Activated T-cell treated with anti-CD3 and anti-CD28 coated beads for 1 hour (primary cell): ENCODE measurements at regions not wholly inside any gene's neighbourhood (a gene's known extent, or its start where the extent isn't known, plus 50 kb on each side); places are given as distances from the start of the nearest gene placed in this dataset.
"Not testable (repeated sequence)": the region's sequence is repeated elsewhere in the genome, so short reads cannot be mapped to it uniquely, and the experiment has no call there.

Experiments
- DNase-seq: peaks from one replicate; pipeline ENCODE4 v3.0.0-alpha.2; 2020; ENCODE audit warnings: low read depth

GRCh38 chr20:53856300-53857295, 213.8 kb downstream of the BCAS1 start:
- no peak for DNase-seq

DNA sequence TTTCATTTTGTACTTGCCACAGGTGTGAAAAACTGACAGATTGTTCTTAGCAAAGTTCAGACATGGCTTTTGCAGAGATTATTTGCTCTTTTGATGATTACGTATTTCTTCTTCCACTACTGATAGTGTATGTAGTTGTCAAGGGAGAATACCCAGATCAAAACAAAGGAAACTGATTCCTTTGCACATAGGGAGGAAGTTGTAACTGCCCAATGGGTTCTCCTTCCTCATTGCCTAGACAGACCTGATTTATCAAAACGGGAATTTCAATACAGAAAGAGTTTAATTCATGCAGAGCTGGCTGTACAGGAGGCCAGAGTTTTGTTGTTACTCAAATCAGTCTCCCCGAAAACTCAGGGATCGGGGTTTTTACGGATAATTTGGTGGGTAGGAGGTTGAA, 214.7 kb downstream of the BCAS1 start:
- DNase-seq = no peak

DNA sequence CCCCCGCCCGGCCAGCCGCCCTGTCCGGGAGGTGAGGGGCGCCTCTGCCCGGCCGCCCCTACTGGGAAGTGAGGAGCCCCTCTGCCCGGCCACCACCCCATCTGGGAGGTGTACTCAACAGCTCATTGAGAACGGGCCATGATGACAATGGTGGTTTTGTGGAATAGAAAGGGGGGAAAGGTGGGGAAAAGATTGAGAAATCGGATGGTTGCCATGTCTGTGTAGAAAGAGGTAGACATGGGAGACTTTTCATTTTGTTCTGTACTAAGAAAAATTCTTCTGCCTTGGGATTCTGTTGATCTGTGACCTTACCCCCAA, 215.8 kb downstream of the BCAS1 start:
- not testable (repeated sequence) for DNase-seq

- DNase-seq = no peak
Measured at GRCh38 chr20:53853111-53853713, 217.2 kb downstream of the BCAS1 start.

GRCh38 chr20:53852691-53853090, 217.7 kb downstream of the BCAS1 start:
- no peak for DNase-seq

- DNase-seq = no peak
Measured at GRCh38 chr20:53852014-53852413, 218.4 kb downstream of the BCAS1 start.

GRCh38 chr20:53850319-53850718, 220.1 kb downstream of the BCAS1 start:
- DNase-seq = no peak

GRCh38 chr20:53849471-53850059, 220.8 kb downstream of the BCAS1 start:
- no peak for DNase-seq

DNA sequence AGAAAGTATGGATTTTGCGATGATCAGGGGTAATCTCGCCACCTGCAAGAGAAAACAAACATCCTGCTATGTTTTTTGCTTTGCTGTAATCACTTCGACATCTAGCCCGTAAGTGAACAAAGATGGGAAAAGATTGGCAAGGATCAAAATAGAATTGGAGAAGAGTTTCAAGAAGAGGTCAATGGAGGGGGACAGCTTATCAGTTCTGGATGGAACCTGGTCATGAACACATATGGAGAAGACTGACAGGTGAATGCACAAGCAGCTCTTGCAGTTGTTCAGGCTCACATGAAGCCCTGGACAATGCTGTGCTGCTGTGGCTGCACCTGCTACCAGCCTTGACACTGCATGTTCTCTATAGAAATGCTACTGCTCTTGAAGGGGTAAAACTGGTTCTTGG, 222.1 kb downstream of the BCAS1 start:
- no peak for DNase-seq

- no peak for DNase-seq
Measured at GRCh38 chr20:53847837-53848170, 222.6 kb downstream of the BCAS1 start.

DNA sequence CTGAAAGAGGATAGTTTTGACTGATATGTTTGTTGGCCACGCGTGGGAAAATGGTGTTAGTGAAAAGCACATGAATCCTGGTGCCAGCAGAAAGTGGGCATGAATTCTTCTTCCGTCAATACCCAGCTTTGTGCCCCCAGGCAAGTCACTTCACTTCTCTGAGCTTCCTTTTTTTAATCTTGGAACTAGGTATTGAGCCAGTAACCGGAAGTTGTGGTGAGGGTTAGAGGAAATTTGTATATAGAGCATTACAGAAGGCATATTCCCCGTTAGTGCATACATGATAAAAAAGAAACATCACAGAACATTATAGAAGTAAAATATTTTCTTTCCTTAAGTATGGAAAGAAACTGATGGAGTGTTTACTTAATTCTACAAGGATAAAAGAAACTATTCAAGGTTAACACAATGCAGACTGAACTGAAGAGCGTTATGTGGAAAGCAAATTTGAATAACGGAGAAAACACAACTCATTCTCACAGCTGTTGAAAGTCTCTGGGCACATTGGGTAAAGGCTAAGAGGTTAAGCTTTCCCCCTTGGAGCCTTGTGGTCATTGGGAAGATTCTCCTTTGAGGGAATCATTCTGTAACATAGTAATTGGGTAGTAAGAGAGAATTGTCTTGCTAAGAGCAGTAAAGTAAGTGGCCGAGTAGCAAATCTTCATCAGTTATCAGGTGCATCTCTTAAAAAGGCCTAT, 223.1 kb downstream of the BCAS1 start:
- DNase-seq = no peak

- DNase-seq = no peak
Measured at GRCh38 chr20:53846640-53847039, 223.8 kb downstream of the BCAS1 start.

- DNase-seq = no peak
Measured at GRCh38 chr20:53845980-53846379, 224.4 kb downstream of the BCAS1 start.

DNA sequence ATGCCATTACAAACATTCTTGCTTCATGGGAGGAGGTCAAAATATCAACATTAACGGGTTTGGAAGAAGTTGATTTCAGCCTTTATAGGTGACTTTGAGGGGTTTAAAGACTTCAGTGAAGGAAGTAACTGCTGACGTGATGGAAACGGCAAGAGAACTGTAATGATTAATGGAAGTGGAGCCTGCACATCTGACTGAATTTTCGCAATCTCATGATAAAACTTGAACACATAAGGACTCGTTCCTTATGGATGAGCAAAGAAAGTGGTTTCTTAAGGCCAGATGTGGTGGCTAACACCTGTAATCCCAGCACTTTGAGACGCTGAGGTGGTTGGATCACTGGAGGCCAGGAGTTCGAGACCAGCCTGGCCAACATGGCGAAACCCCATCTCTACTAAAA, 226.1 kb downstream of the BCAS1 start:
- no peak for DNase-seq

DNA sequence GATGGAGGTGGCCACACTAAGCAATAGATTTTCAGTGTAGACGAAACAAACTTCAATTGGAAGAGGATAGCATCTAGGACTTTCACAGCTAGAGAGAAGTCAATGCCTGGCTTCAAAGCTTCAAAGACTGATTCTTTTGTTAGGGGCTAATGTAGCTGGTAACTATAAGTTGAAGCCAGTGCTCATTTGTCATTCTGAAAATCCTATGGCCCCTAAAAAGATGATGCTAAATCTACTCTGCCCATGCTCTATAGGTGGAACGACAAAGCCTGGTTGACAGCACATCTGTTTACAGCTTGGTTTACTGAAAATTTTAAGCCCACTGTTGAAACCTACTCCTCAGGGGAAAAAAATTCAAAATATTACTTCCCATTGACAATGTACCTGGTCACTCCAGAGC, 226.7 kb downstream of the BCAS1 start:
- DNase-seq = no peak

GRCh38 chr20:53842301-53843099, 227.9 kb downstream of the BCAS1 start:
- DNase-seq = no peak

DNA sequence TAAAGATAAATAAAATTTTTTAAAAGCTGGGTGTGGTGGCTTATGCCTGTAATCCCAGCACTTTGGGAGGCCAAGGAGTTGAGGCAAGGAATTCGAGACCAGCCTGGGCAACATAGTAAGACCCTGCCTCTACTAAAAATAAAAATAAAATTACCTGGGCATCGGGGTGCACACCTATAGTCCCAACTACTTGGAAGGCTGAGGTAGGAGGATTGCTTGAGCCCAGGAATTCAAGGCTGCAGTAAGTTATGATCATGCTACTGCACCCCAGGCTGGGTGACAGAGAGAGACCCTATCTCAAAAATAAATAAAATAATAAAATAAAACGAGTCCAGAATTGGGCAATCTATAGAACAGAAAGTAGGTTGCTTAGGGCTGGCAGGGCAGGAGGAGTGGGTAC, 228.7 kb downstream of the BCAS1 start:
- DNase-seq = no peak

DNA sequence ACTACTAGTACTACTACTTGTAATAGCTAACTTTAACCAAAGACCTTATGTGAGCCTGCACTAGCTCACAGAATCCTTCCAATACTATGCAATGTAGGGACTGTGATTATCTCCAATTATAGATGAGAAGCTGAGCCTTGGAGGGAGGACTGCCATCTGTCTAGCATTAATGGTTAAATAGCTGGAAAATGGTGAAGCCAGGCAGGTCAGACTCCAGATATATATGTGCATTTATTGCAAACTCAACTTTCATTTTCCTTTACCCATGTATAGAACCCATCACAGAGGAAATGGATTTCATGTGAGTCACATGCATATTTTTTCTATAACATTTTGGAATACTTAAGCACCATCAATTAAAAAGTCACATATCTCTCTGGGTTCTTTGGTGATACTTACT, 229.9 kb downstream of the BCAS1 start:
- DNase-seq = no peak

DNA sequence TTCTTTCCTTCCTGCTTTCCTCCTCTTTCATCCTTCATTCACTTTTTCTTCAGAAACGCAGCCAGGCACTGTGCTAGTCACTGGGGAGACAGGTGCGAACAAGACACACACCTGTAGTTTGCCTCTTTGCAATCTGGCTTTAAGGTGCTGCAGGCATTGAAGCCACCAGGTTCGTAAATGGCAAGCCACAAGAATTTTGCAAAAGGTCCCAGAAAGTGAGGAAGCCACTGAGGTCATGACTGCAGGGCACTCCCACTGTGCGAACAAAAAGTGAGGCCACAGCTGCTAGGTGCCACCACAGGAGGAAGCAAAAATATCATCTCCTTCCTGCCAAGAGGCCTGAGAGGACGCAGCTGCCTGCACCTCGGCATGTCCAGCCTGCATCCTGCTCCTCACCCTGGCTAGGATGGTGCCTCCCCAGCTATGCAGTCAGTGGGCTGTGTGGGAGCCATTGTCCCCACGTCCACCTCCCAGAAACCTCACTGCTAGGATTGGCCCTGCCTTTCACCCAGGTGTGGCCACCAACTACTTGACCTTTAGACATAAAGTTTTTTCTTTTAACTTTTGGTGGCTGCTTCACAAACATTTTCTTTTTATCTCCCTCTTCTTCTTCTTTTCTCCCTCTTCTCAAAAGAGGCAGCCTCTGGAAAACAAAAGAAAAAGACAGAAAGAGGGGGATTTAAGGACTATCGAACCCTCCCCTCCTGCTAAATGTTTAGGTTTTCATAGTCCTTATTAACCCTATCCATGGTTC, 230.8 kb downstream of the BCAS1 start:
- peak; percentile 22 for DNase-seq

- DNase-seq = no peak
Measured at GRCh38 chr20:53838311-53838868, 232.0 kb downstream of the BCAS1 start.
